Upper lobe of left lung (tissue), 4 donors: ENCODE measurements at regions not wholly inside any gene's neighbourhood (a gene's known extent, or its start where the extent isn't known, plus 50 kb on each side); places are given as distances from the start of the nearest gene placed in this dataset.

Experiments used
- POLR2A ChIP-seq, 4 donors: fragments of 450-650 bp; IDR thresholded peaks; one replicate each; pipeline ENCODE4 v1.5.1; 2016 to 2017; ENCODE audit warnings: antibody characterized with exemption in 4 of 4, mild to moderate bottlenecking in 2 of 4
- TF ChIP-seq, protein P1 (sequence below), 6 experiments: fragments of 450-650 bp in 4 of 6; fragments of 200-600 bp in 2 of 6; sonication (generic) in 2 of 6; IDR thresholded peaks; one replicate each; pipeline ENCODE4 v1.5.1; 2016 to 2019; ENCODE audit warnings: antibody characterized with exemption in 6 of 6

DNA sequence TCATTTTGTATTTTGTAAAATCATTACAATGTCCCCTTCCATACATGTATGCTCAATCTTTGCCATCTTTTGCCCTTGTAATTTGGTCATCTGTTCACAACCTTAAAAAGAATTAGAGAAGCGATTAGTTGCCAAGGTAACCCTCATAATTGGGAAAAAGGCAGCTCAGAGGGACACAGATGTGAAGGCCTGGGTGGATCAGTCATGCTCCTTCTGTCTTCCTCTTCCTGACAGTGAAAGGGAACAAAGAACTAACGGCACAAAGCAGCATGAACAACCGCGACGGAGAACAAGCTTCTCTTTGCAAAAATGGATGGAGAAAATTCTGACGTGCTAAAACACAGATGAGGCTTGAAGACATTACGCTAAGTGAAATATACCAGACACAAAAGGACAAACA, 78.7 kb upstream of the COG2 start:
- TF ChIP-seq, protein P1, sequence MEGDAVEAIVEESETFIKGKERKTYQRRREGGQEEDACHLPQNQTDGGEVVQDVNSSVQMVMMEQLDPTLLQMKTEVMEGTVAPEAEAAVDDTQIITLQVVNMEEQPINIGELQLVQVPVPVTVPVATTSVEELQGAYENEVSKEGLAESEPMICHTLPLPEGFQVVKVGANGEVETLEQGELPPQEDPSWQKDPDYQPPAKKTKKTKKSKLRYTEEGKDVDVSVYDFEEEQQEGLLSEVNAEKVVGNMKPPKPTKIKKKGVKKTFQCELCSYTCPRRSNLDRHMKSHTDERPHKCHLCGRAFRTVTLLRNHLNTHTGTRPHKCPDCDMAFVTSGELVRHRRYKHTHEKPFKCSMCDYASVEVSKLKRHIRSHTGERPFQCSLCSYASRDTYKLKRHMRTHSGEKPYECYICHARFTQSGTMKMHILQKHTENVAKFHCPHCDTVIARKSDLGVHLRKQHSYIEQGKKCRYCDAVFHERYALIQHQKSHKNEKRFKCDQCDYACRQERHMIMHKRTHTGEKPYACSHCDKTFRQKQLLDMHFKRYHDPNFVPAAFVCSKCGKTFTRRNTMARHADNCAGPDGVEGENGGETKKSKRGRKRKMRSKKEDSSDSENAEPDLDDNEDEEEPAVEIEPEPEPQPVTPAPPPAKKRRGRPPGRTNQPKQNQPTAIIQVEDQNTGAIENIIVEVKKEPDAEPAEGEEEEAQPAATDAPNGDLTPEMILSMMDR (IDR thresholded peaks at IDR 0.05): no peak
- no peak for TF ChIP-seq POLR2A (IDR thresholded peaks at IDR 0.05)
